ENCODE measurements at regions not wholly inside any gene's neighbourhood (a gene's known extent, or its start where the extent isn't known, plus 50 kb on each side); places are given as distances from the start of the nearest gene placed in this dataset.

- H3K4me2 ChIP-seq, result peak overlapping the region; percentile 36; the same call in 1 of the 2 replicates
- TF ChIP-seq CTCF (conservative IDR thresholded peaks at IDR 0.05; ENCODE audit: low read depth, low read length), result no peak
- no peak overlapping the region for H3K4me3 ChIP-seq (IDR thresholded peaks at IDR 0.05; ENCODE audit: insufficient read depth, low read depth, low read length)
- peak overlapping the region; percentile 10; the same call in 1 of the 2 replicates for H3K9ac ChIP-seq
- H3K27ac ChIP-seq, result peak overlapping the region; percentile 75
- H3K79me2 ChIP-seq (ENCODE audit: insufficient read depth, low read depth), result no peaks in the 10 kb centered on the region
- peak overlapping the region; percentile 20; the same call in 1 of the 2 replicates for H2AFZ ChIP-seq (ENCODE audit: low read depth)
- no peaks in the 10 kb centered on the region for H3K27me3 ChIP-seq (ENCODE audit: insufficient read depth, low read depth)
- H3K36me3 ChIP-seq (ENCODE audit: insufficient read depth), result no peaks in the 10 kb centered on the region
- H3K4me1 ChIP-seq (ENCODE audit: low read depth, poor library complexity, severe bottlenecking), result peaks cover 47% of the 10 kb centered on the region
- no peaks in the 10 kb centered on the region for H4K20me1 ChIP-seq (ENCODE audit: insufficient read depth)
These were observed 52.7 kb upstream of the NCK2 start for GRCh38 chr2:105691947-105692390.

DNA sequence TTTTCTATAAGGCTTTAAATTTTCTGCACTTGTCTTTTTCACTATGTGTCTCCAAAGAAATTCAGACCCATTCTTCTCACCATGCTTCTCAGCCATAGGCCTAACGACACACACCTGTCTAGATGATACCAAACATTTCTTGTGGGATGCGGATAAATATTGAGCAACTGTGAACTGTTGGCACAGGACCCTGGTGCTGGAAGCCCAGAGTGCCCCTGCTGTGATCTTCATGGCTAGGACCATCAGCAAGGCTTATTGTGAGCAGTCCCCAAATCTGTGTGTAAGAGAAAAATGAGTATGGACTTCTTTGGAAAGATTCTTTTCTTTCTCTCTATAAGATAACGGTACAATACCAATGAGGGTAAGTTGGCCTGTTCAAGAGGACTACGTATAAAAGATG lies 54.1 kb upstream of the NCK2 start:
- Histone ChIP-seq H3K27ac (no peak overlapping the region; the same call in 1 of the 2 replicates), H3K4me3 (IDR thresholded peaks at IDR 0.05; ENCODE audit: insufficient read depth, low read depth, low read length) (no peak overlapping the region), H4K20me1 (ENCODE audit: insufficient read depth) (no peaks in the 10 kb centered on the region), H3K36me3 (ENCODE audit: insufficient read depth) (no peaks in the 10 kb centered on the region), H3K4me2 (0 out of 2 replicates have a peak overlapping the region, but pooled peaks have one; percentile 36), H3K27me3 (ENCODE audit: insufficient read depth, low read depth) (no peaks in the 10 kb centered on the region), H2AFZ (ENCODE audit: low read depth) (no peak overlapping the region), H3K79me2 (ENCODE audit: insufficient read depth, low read depth) (no peaks in the 10 kb centered on the region), H3K4me1 (ENCODE audit: low read depth, poor library complexity, severe bottlenecking) (peaks cover 47% of the 10 kb centered on the region), H3K9ac (no peak overlapping the region)
- no peak for TF ChIP-seq CTCF (conservative IDR thresholded peaks at IDR 0.05; ENCODE audit: low read depth, low read length)

DNA sequence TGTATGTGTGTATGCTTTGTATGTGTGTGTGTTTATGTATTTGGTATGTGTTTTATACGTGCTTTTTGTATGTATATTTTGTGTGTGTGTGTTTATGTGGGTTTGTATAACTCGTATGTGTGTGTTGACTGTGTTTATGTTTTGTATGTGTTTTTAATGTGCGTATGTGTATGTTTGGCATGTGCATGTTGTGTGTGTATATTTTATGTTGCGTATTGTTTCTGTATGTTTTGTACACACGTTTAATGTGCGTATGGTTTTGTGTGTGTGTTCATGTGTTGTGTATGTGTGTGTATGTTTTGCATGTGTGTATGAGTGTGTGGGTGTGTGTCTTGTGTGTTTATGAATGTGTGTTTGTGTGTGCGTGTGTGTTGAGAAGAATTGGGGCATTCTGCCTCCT lies 55.2 kb upstream of the NCK2 start:
- Histone ChIP-seq H3K36me3 (ENCODE audit: insufficient read depth) (no peaks in the 10 kb centered on the region), H3K4me3 (IDR thresholded peaks at IDR 0.05; ENCODE audit: insufficient read depth, low read depth, low read length) (no peak overlapping the region), H2AFZ (ENCODE audit: low read depth) (no peak overlapping the region), H4K20me1 (ENCODE audit: insufficient read depth) (no peaks in the 10 kb centered on the region), H3K79me2 (ENCODE audit: insufficient read depth, low read depth) (no peaks in the 10 kb centered on the region), H3K27me3 (ENCODE audit: insufficient read depth, low read depth) (no peaks in the 10 kb centered on the region), H3K4me2 (no peak overlapping the region), H3K4me1 (ENCODE audit: low read depth, poor library complexity, severe bottlenecking) (peaks cover 43% of the 10 kb centered on the region), H3K9ac (no peak overlapping the region), H3K27ac (no peak overlapping the region)
- TF ChIP-seq CTCF (conservative IDR thresholded peaks at IDR 0.05; ENCODE audit: low read depth, low read length), result no peak

- no peaks in the 10 kb centered on the region for H3K27me3 ChIP-seq (ENCODE audit: insufficient read depth, low read depth)
- no peaks in the 10 kb centered on the region for H3K79me2 ChIP-seq (ENCODE audit: insufficient read depth, low read depth)
- no peak for TF ChIP-seq CTCF (conservative IDR thresholded peaks at IDR 0.05; ENCODE audit: low read depth, low read length)
- H4K20me1 ChIP-seq (ENCODE audit: insufficient read depth), result no peaks in the 10 kb centered on the region
- H3K4me2 ChIP-seq, result no peak overlapping the region
- no peak overlapping the region for H3K27ac ChIP-seq
- H3K4me3 ChIP-seq (IDR thresholded peaks at IDR 0.05; ENCODE audit: insufficient read depth, low read depth, low read length), result no peak overlapping the region
- no peak overlapping the region for H2AFZ ChIP-seq (ENCODE audit: low read depth)
- H3K4me1 ChIP-seq (ENCODE audit: low read depth, poor library complexity, severe bottlenecking), result peaks cover 37% of the 10 kb centered on the region
- no peaks in the 10 kb centered on the region for H3K36me3 ChIP-seq (ENCODE audit: insufficient read depth)
- H3K9ac ChIP-seq, result no peak overlapping the region
These were observed 55.8 kb upstream of the NCK2 start for GRCh38 chr2:105688946-105689345.
